ENCODE measurements at regions not wholly inside any gene's neighbourhood (a gene's known extent, or its start where the extent isn't known, plus 50 kb on each side); places are given as distances from the start of the nearest gene placed in this dataset.

GRCh38 chr13:65529541-65529940 lies 1700.6 kb downstream of the PCDH9 start:
- TF ChIP-seq CTCF (IDR thresholded peaks at IDR 0.05; ENCODE audit: insufficient read depth, low read length, poor library complexity, severe bottlenecking): no peak
- no peak for TF ChIP-seq EZH2phosphoT487 (conservative IDR thresholded peaks at IDR 0.05; ENCODE audit: low read length)

Data from SU-DHL-6 (cell line).